GM12878 (cell line): ENCODE measurements at regions not wholly inside any gene's neighbourhood (a gene's known extent, or its start where the extent isn't known, plus 50 kb on each side); places are given as distances from the start of the nearest gene placed in this dataset.

Source experiments
- BHLHE40 ChIP-seq, 2 experiments: fragments of 450-650 bp in 1 of 2; IDR thresholded peaks; 2 replicates each; pipeline ENCODE4 v1.6.1; 2011 to 2017; ENCODE audit warnings: low read depth in 2 of 2, borderline replicate concordance in 1 of 2, improper control_type of control experiment in 1 of 2, low read length in 1 of 2, mild to moderate bottlenecking in 1 of 2
- BMI1 ChIP-seq: fragments of 450-650 bp; IDR thresholded peaks from 2 replicates; pipeline ENCODE4 v1.6.1; 2016; ENCODE audit warnings: mild to moderate bottlenecking, moderate library complexity, borderline replicate concordance
- CTCF ChIP-seq, 3 experiments: IDR thresholded peaks in 2 of 3; conservative IDR thresholded peaks in 1 of 3; 2 replicates each; pipeline ENCODE4 v1.5.1; 2011; ENCODE audit warnings: low read depth in 3 of 3, low read length in 3 of 3, mild to moderate bottlenecking in 3 of 3, control low read depth in 2 of 3, moderate library complexity in 2 of 3, inconsistent platforms in 1 of 3, mixed read lengths in 1 of 3; ENCODE audit not compliant: control insufficient read depth in 2 of 3, insufficient read depth in 1 of 3; ENCODE audit errors: extremely low read depth in 1 of 3
- E4F1 ChIP-seq: fragments of 450-650 bp; IDR thresholded peaks from 2 replicates; pipeline ENCODE4 v1.6.1; 2018; ENCODE audit warnings: borderline replicate concordance, mild to moderate bottlenecking; ENCODE audit not compliant: partially characterized antibody
- EZH2 ChIP-seq: IDR thresholded peaks from 2 replicates; pipeline ENCODE4 v1.6.1; 2012; ENCODE audit warnings: low read depth, mild to moderate bottlenecking, control low read depth, inconsistent platforms, low read length, borderline replicate concordance; ENCODE audit not compliant: control insufficient read depth
- GABPA ChIP-seq: IDR thresholded peaks from 2 replicates; pipeline ENCODE4 v1.6.1; 2014; ENCODE audit warnings: antibody characterized with exemption, low read depth, mild to moderate bottlenecking, inconsistent platforms
- NFXL1 ChIP-seq: fragments of 450-650 bp; IDR thresholded peaks from 2 replicates; pipeline ENCODE4 v1.6.1; 2017; ENCODE audit warnings: antibody characterized with exemption, mild to moderate bottlenecking, borderline replicate concordance
- SREBF2 ChIP-seq: IDR thresholded peaks from 2 replicates; pipeline ENCODE4 v1.6.1; 2012; ENCODE audit warnings: mild to moderate bottlenecking, low read length
- TCF7 ChIP-seq: IDR thresholded peaks from 2 replicates; pipeline ENCODE4 v1.6.1; 2014; ENCODE audit warnings: antibody characterized with exemption, borderline replicate concordance
- TF ChIP-seq, protein P1 (sequence below): IDR thresholded peaks from 2 replicates; pipeline ENCODE4 v1.6.1; 2011; ENCODE audit warnings: low read depth, mild to moderate bottlenecking, low read length, moderate library complexity, borderline replicate concordance; ENCODE audit errors: extremely low read depth
- TF ChIP-seq, protein P2 (sequence below): fragments of 450-650 bp; IDR thresholded peaks from 2 replicates; pipeline ENCODE4 v1.6.1; 2016; ENCODE audit warnings: mild to moderate bottlenecking

GRCh38 chr12:115558281-115558680 is 719.2 kb downstream of the MED13L start:
- TF ChIP-seq E4F1 = no peak
- no peak for TF ChIP-seq GABPA
- TF ChIP-seq CTCF (IDR thresholded peaks at IDR 0.05 in 2 of 3, conservative IDR thresholded peaks at IDR 0.05 in 1 of 3; ENCODE audit: control insufficient read depth in 2 of 3, extremely low read depth in 1 of 3, insufficient read depth in 1 of 3, low read depth in 3 of 3, low read length in 3 of 3) = no peak
- no peak for TF ChIP-seq BHLHE40 (IDR thresholded peaks at IDR 0.05; ENCODE audit: borderline replicate concordance in 1 of 2, low read depth in 2 of 2, low read length in 1 of 2)
- no peak for TF ChIP-seq NFXL1
- TF ChIP-seq EZH2 = no peak
- TF ChIP-seq SREBF2 = no peak
- TF ChIP-seq, protein P1, sequence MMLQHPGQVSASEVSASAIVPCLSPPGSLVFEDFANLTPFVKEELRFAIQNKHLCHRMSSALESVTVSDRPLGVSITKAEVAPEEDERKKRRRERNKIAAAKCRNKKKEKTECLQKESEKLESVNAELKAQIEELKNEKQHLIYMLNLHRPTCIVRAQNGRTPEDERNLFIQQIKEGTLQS = no peak
- TF ChIP-seq, protein P2, sequence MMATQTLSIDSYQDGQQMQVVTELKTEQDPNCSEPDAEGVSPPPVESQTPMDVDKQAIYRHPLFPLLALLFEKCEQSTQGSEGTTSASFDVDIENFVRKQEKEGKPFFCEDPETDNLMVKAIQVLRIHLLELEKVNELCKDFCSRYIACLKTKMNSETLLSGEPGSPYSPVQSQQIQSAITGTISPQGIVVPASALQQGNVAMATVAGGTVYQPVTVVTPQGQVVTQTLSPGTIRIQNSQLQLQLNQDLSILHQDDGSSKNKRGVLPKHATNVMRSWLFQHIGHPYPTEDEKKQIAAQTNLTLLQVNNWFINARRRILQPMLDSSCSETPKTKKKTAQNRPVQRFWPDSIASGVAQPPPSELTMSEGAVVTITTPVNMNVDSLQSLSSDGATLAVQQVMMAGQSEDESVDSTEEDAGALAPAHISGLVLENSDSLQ = no peak
- no peak for TF ChIP-seq BMI1
- no peak for TF ChIP-seq TCF7
